ENCODE measurements at regions not wholly inside any gene's neighbourhood (a gene's known extent, or its start where the extent isn't known, plus 50 kb on each side); places are given as distances from the start of the nearest gene placed in this dataset.
"Not testable (repeated sequence)": the region's sequence is repeated elsewhere in the genome, so short reads cannot be mapped to it uniquely, and the experiment has no call there.

- DNase-seq, result no peak
These were observed 116.1 kb upstream of the IRX4 start for GRCh38 chr5:1998716-1999317.

GRCh38 chr5:1998348-1998669, 115.6 kb upstream of the IRX4 start:
- DNase-seq, result no peak

GRCh38 chr5:1997640-1998347, 115.1 kb upstream of the IRX4 start:
- DNase-seq, result no peak

GRCh38 chr5:1995491-1995890, 112.8 kb upstream of the IRX4 start:
- DNase-seq, result no peak

- DNase-seq, result no peak
These were observed 104.7 kb upstream of the IRX4 start for GRCh38 chr5:1987471-1987870.

- DNase-seq, result no peak
These were observed 103.1 kb upstream of the IRX4 start for GRCh38 chr5:1985781-1986180.

- no peak for DNase-seq
These were observed 101.4 kb upstream of the IRX4 start for GRCh38 chr5:1983919-1984695.

GRCh38 chr5:1983401-1983800, 100.7 kb upstream of the IRX4 start:
- DNase-seq, result no peak

GRCh38 chr5:1982561-1982960, 99.8 kb upstream of the IRX4 start:
- DNase-seq, result not testable (repeated sequence)

GRCh38 chr5:1975898-1976765, 93.4 kb upstream of the IRX4 start:
- no peak for DNase-seq

GRCh38 chr5:1975406-1975715, 92.6 kb upstream of the IRX4 start:
- DNase-seq, result no peak

GRCh38 chr5:1974501-1975405, 92.0 kb upstream of the IRX4 start:
- no peak for DNase-seq

- no peak for DNase-seq
These were observed 91.4 kb upstream of the IRX4 start for GRCh38 chr5:1974081-1974480.

- no peak for DNase-seq
These were observed 90.8 kb upstream of the IRX4 start for GRCh38 chr5:1973391-1974013.

GRCh38 chr5:1971944-1972343, 89.2 kb upstream of the IRX4 start:
- no peak for DNase-seq

- no peak for DNase-seq
These were observed 85.0 kb upstream of the IRX4 start for GRCh38 chr5:1967736-1968135.

GRCh38 chr5:1966461-1966860, 83.7 kb upstream of the IRX4 start:
- DNase-seq, result no peak

GRCh38 chr5:1965925-1966324, 83.2 kb upstream of the IRX4 start:
- DNase-seq, result no peak

- no peak for DNase-seq
These were observed 81.3 kb upstream of the IRX4 start for GRCh38 chr5:1963941-1964451.

GRCh38 chr5:1963358-1963757, 80.6 kb upstream of the IRX4 start:
- no peak for DNase-seq

- DNase-seq, result no peak
These were observed 80.1 kb upstream of the IRX4 start for GRCh38 chr5:1962619-1963355.

Measured in CD4-positive, alpha-beta T cell treated with Interferon alpha-2 for 1 hour (primary cell).